ENCODE measurements at regions not wholly inside any gene's neighbourhood (a gene's known extent, or its start where the extent isn't known, plus 50 kb on each side); places are given as distances from the start of the nearest gene placed in this dataset.

GRCh38 chr4:148958317-148958716 is 516.1 kb upstream of the NR3C2 start:
- DNase-seq, result no peak
- no TSS peak for BruUV-seq (replicated peaks)
- H3K79me2 ChIP-seq (ENCODE audit: low read length), result no peaks in the 10 kb centered on the region
- H3K4me3 ChIP-seq (ENCODE audit: low read length), result no peak overlapping the region
- H3F3A ChIP-seq (ENCODE audit: low read length, unreplicated experiment), result no peaks in the 10 kb centered on the region
- no peak for TF ChIP-seq EZH2phosphoT487 (IDR thresholded peaks at IDR 0.05; ENCODE audit: borderline replicate concordance, low read length)
- no peaks in the 10 kb centered on the region for H3K36me3 ChIP-seq (ENCODE audit: low read depth, low read length)
- H2AFZ ChIP-seq (ENCODE audit: low read length), result no peak overlapping the region
- H3K27ac ChIP-seq (ENCODE audit: low read length), result no peak overlapping the region
- no peaks in the 10 kb centered on the region for H4K20me1 ChIP-seq (ENCODE audit: low read length)
- H3K27me3 ChIP-seq (ENCODE audit: low read length), result no peaks in the 10 kb centered on the region
- H3K4me2 ChIP-seq (ENCODE audit: low read length), result no peak overlapping the region
- no peak overlapping the region for H3K9ac ChIP-seq (ENCODE audit: low read length)
- ChIA-PET CTCF (no interaction called here), POLR2A (ENCODE audit: unreplicated experiment) (no interaction called here)
- H3K4me1 ChIP-seq (ENCODE audit: insufficient read depth, low read length), result peaks cover 31% of the 10 kb centered on the region
- no peaks in the 10 kb centered on the region for H3K9me2 ChIP-seq (replicated peaks; ENCODE audit: low read length)
- no peak for ATAC-seq
- intact Hi-C loops (cut with micrococcal nuclease), result no loop called here
- no peaks in the 10 kb centered on the region for H3K9me3 ChIP-seq (ENCODE audit: low read length)

- no peak overlapping the region for H3K4me3 ChIP-seq (ENCODE audit: low read length)
- ATAC-seq, result peak; percentile 54
- ChIA-PET CTCF (no interaction called here), POLR2A (ENCODE audit: unreplicated experiment) (no interaction called here)
- H4K20me1 ChIP-seq (ENCODE audit: low read length), result no peaks in the 10 kb centered on the region
- no peaks in the 10 kb centered on the region for H3K27me3 ChIP-seq (ENCODE audit: low read length)
- no peak overlapping the region for H3K4me2 ChIP-seq (ENCODE audit: low read length)
- H3K27ac ChIP-seq (ENCODE audit: low read length), result peak overlapping the region; percentile 67
- H3K9me3 ChIP-seq (ENCODE audit: low read length), result no peaks in the 10 kb centered on the region
- H3K4me1 ChIP-seq (ENCODE audit: insufficient read depth, low read length), result peaks cover 26% of the 10 kb centered on the region
- TF ChIP-seq EZH2 (IDR thresholded peaks at IDR 0.05; ENCODE audit: low read length, unreplicated experiment), result no peak
- no peak overlapping the region for H2AFZ ChIP-seq (ENCODE audit: low read length)
- BruUV-seq (replicated peaks), result no TSS peak
- no peaks in the 10 kb centered on the region for H3K9me2 ChIP-seq (replicated peaks; ENCODE audit: low read length)
- H3K9ac ChIP-seq (ENCODE audit: low read length), result no peak overlapping the region
- H3K36me3 ChIP-seq (ENCODE audit: low read depth, low read length), result no peaks in the 10 kb centered on the region
- H3K79me2 ChIP-seq (ENCODE audit: low read length), result no peaks in the 10 kb centered on the region
- peak; percentile 53 for DNase-seq
- no peaks in the 10 kb centered on the region for H3F3A ChIP-seq (ENCODE audit: low read length, unreplicated experiment)
- intact Hi-C loops (cut with micrococcal nuclease), result loop anchor here (2.0 kb wide), 1 partner anchor 31 kb away; no protein-coding TSS in a partner anchor
These were observed 513.5 kb upstream of the NR3C2 start for GRCh38 chr4:148955564-148956297.

- Histone ChIP-seq H3K79me2 (ENCODE audit: low read length) (no peaks in the 10 kb centered on the region), H4K20me1 (ENCODE audit: low read length) (no peaks in the 10 kb centered on the region), H3K9ac (ENCODE audit: low read length) (no peak overlapping the region; the same call in 1 of the 2 replicates), H3K4me2 (ENCODE audit: low read length) (peak overlapping the region; percentile 10; the same call in 1 of the 2 replicates), H3K9me3 (ENCODE audit: low read length) (no peaks in the 10 kb centered on the region), H3K4me3 (ENCODE audit: low read length) (no peak overlapping the region), H3K4me1 (ENCODE audit: insufficient read depth, low read length) (peaks cover 26% of the 10 kb centered on the region), H3K9me2 (replicated peaks; ENCODE audit: low read length) (no peaks in the 10 kb centered on the region), H3K36me3 (ENCODE audit: low read depth, low read length) (no peaks in the 10 kb centered on the region), H3K27ac (ENCODE audit: low read length) (peak overlapping the region; percentile 73), H3K27me3 (ENCODE audit: low read length) (no peaks in the 10 kb centered on the region), H2AFZ (ENCODE audit: low read length) (no peak overlapping the region), H3F3A (ENCODE audit: low read length, unreplicated experiment) (no peaks in the 10 kb centered on the region)
- BruUV-seq (replicated peaks), result no TSS peak
- intact Hi-C loops (cut with micrococcal nuclease), result loop anchor here (2.0 kb wide), 1 partner anchor 33 kb away; no protein-coding TSS in a partner anchor
- DNase-seq, result peak; percentile 76
- peak; percentile 81 for ATAC-seq
- POLR2A ChIA-PET (ENCODE audit: unreplicated experiment), result no interaction called here
- TF ChIP-seq CTCF (conservative IDR thresholded peaks at IDR 0.05; ENCODE audit: low read depth, low read length) (no peak), EZH2 (IDR thresholded peaks at IDR 0.05; ENCODE audit: low read length, unreplicated experiment) (no peak), EZH2phosphoT487 (IDR thresholded peaks at IDR 0.05; ENCODE audit: borderline replicate concordance, low read length) (no peak)
- CTCF ChIA-PET, result interaction anchor here (0.6 kb wide), 1 partner anchor 16 kb away, joined by 3 read pairs; no protein-coding TSS in a partner anchor
These were observed 512.0 kb upstream of the NR3C2 start for GRCh38 chr4:148954011-148954749.

All from PC-3 (cell line).